Endothelial cell of umbilical vein (primary cell): ENCODE measurements at regions not wholly inside any gene's neighbourhood (a gene's known extent, or its start where the extent isn't known, plus 50 kb on each side); places are given as distances from the start of the nearest gene placed in this dataset.

Experiments used
- BruUV-seq: library from RNA; stranded (reverse); fragments of 400-500 nt; replicated peaks from 2 replicates; lab custom pipeline; 2021; lab: Mats Ljungman, UMichigan
- CTCF ChIA-PET: fragments of 300-600, 350-600 bp; sonication (Branson Sonifier 250); formaldehyde crosslinking; loops from one replicate; lab custom pipeline; 2021; ENCODE audit warnings: antibody characterized with exemption, inconsistent platforms; lab: Charles Lee
- POLR2A ChIA-PET: fragments of 300-600, 350-600 bp; sonication (Branson Sonifier 250); formaldehyde crosslinking; loops from one replicate; lab custom pipeline; 2021; ENCODE audit warnings: antibody characterized with exemption, inconsistent platforms; lab: Charles Lee
- DNase-seq: peaks from one replicate; pipeline ENCODE4 v3.0.0-alpha.2; 2011; ENCODE audit warnings: low read depth, low spot score
- FAIRE-seq: peaks from 2 replicates; lab custom pipeline; 2011; peaks lifted over from hg19 to GRCh38; lab: Jason Lieb, UNC
- H2AFZ ChIP-seq: 2 replicates; pipeline ENCODE4 v1.6.0; 2012; ENCODE audit warnings: low read depth, low read length, control low read depth, inconsistent platforms
- H3K27ac ChIP-seq: 2 replicates; pipeline ENCODE4 v1.5.1; 2011; ENCODE audit warnings: low read depth, mild to moderate bottlenecking, control low read depth, low read length, moderate library complexity; ENCODE audit not compliant: insufficient read depth
- H3K27me3 ChIP-seq, 2 experiments: 2 replicates each; pipeline versions ENCODE4 v1.6.0 to v1.6.1; 2011; ENCODE audit warnings: low read length in 2 of 2, mixed read lengths in 1 of 2; ENCODE audit not compliant: control insufficient read depth in 2 of 2, insufficient read depth in 2 of 2
- H3K36me3 ChIP-seq, 2 experiments: 2 replicates in 1 of 2; 3 replicates in 1 of 2; pipeline ENCODE4 v1.5.1; 2011; ENCODE audit warnings: low read length in 2 of 2, mild to moderate bottlenecking in 1 of 2, moderate library complexity in 1 of 2; ENCODE audit not compliant: control insufficient read depth in 2 of 2, insufficient read depth in 2 of 2; ENCODE audit errors: extremely low read depth in 1 of 2
- H3K4me1 ChIP-seq: 3 replicates; pipeline ENCODE4 v1.5.1; 2011; ENCODE audit warnings: mild to moderate bottlenecking, low read length; ENCODE audit not compliant: control insufficient read depth, insufficient read depth; ENCODE audit errors: extremely low read depth
- H3K4me2 ChIP-seq: 2 replicates; pipeline ENCODE4 v1.6.1; 2011; ENCODE audit warnings: low read length, control low read depth, mixed read lengths; ENCODE audit not compliant: insufficient read depth
- H3K4me3 ChIP-seq, 3 experiments: fragments of 200-600 bp in 1 of 3; sonication (generic), shearing (Covaris generic) in 1 of 3; replicated peaks in 1 of 3; 2 replicates each; pipeline ENCODE4 v1.5.1; 2011 to 2016; ENCODE audit warnings: control low read depth in 3 of 3, low read length in 3 of 3, mild to moderate bottlenecking in 2 of 3, inconsistent platforms in 1 of 3, low read depth in 1 of 3, moderate library complexity in 1 of 3; ENCODE audit not compliant: insufficient read depth in 1 of 3
- H3K79me2 ChIP-seq: 2 replicates; pipeline ENCODE4 v1.6.0; 2012; ENCODE audit warnings: low read length, inconsistent platforms; ENCODE audit not compliant: control insufficient read depth, insufficient read depth
- H3K9ac ChIP-seq: replicated peaks from 2 replicates; pipeline ENCODE3; 2011; ENCODE audit warnings: low read length, control low read depth; ENCODE audit not compliant: insufficient read depth; ENCODE audit errors: extremely low read depth
- H3K9me1 ChIP-seq: replicated peaks from 3 replicates; pipeline ENCODE4 v1.6.0; 2011; ENCODE audit warnings: mild to moderate bottlenecking, low read length; ENCODE audit not compliant: control insufficient read depth, insufficient read depth; ENCODE audit errors: extremely low read depth
- H3K9me3 ChIP-seq: replicated peaks from 2 replicates; pipeline ENCODE4 v1.5.1; 2012; ENCODE audit warnings: low read length, inconsistent platforms; ENCODE audit not compliant: control insufficient read depth, insufficient read depth
- H4K20me1 ChIP-seq: replicated peaks from 2 replicates; pipeline ENCODE3; 2011; ENCODE audit warnings: mild to moderate bottlenecking, low read length; ENCODE audit not compliant: control insufficient read depth, insufficient read depth; ENCODE audit errors: extremely low read depth
- CTCF ChIP-seq, 2 donors: IDR thresholded peaks; 1 replicate in 1 of 2; 2 replicates in 1 of 2; pipeline ENCODE4 v1.5.1; 2011; ENCODE audit warnings: low read length in 2 of 2, mild to moderate bottlenecking in 2 of 2, moderate library complexity in 2 of 2, control low read depth in 1 of 2, inconsistent platforms in 1 of 2, low read depth in 1 of 2; ENCODE audit not compliant: insufficient read depth in 1 of 2; ENCODE audit errors: extremely low read depth in 1 of 2
- EZH2 ChIP-seq: IDR thresholded peaks from 2 replicates; pipeline ENCODE4 v1.6.1; 2012; ENCODE audit warnings: borderline replicate concordance, low read depth, mild to moderate bottlenecking, moderate library complexity, low read length, inconsistent platforms; ENCODE audit not compliant: severe bottlenecking
- FOS ChIP-seq: IDR thresholded peaks from 2 replicates; pipeline ENCODE4 v1.6.1; 2011; ENCODE audit warnings: mild to moderate bottlenecking, low read length, moderate library complexity, borderline replicate concordance; ENCODE audit not compliant: insufficient read depth
- GATA2 ChIP-seq: IDR thresholded peaks from 2 replicates; pipeline ENCODE4 v1.7.0; 2011; ENCODE audit warnings: low read depth, mild to moderate bottlenecking, moderate library complexity, mixed read lengths, low read length; ENCODE audit not compliant: insufficient read length, insufficient read depth
- JUN ChIP-seq: IDR thresholded peaks from 2 replicates; pipeline ENCODE4 v1.6.1; 2011; ENCODE audit warnings: borderline replicate concordance, low read depth; ENCODE audit not compliant: insufficient read length, insufficient read depth
- MAX ChIP-seq: IDR thresholded peaks from 2 replicates; pipeline ENCODE4 v1.6.1; 2011; ENCODE audit not compliant: insufficient read depth, insufficient read length
- MYC ChIP-seq: IDR thresholded peaks from one replicate; pipeline ENCODE4 v1.6.1; 2011; ENCODE audit warnings: mild to moderate bottlenecking, low read depth, low read length
- POLR2A ChIP-seq: IDR thresholded peaks from 2 replicates; pipeline ENCODE4 v1.6.1; 2012; ENCODE audit warnings: low read depth, mild to moderate bottlenecking, control low read depth, low read length
- POLR2AphosphoS5 ChIP-seq: IDR thresholded peaks from 2 replicates; pipeline ENCODE4 v1.6.1; 2012; ENCODE audit warnings: low read depth, mild to moderate bottlenecking, control low read depth, low read length, moderate library complexity; ENCODE audit not compliant: insufficient read depth
- dilution Hi-C: fragments of 300-500 bp; cut with MboI; formaldehyde crosslinking; loops from one replicate; pipeline ENCODE4 v1.15.0; 2019; ENCODE audit warnings: low sequenced_read_pairs; ENCODE audit not compliant: extremely low pct_ligation_motif_present
- intact Hi-C: fragments of 100-400 bp; cut with micrococcal nuclease; formaldehyde crosslinking; loops from one replicate; pipeline ENCODE4 v1.10.0; 2022

GRCh38 chr11:131179836-131180235, 190.6 kb upstream of the NTM start:
- intact Hi-C loops, result no loop called here

More at GRCh38 chr11:131179836-131180235, 190.6 kb upstream of the NTM start:
- dilution Hi-C loops, result no loop called here
- Histone ChIP-seq H3K4me2 (no peak overlapping the region), H3K4me3 (no peak overlapping the region), H3K9me1 (no peaks in the 10 kb centered on the region), H3K79me2 (no peaks in the 10 kb centered on the region), H3K9ac (no peak overlapping the region), H3K27me3 (no peaks in the 10 kb centered on the region), H2AFZ (no peak overlapping the region), H3K27ac (no peak overlapping the region), H3K9me3 (peaks cover 3% of the 10 kb centered on the region), H4K20me1 (no peaks in the 10 kb centered on the region), H3K4me1 (no peaks in the 10 kb centered on the region), H3K36me3 (no peaks in the 10 kb centered on the region)
- CTCF ChIA-PET, result no interaction called here
- no TSS peak for BruUV-seq
- no peak for FAIRE-seq
- no peak for TF ChIP-seq POLR2A
- TF ChIP-seq MAX, result no peak
- TF ChIP-seq EZH2, result no peak
- no peak for TF ChIP-seq CTCF (IDR thresholded peaks at IDR 0.05; ENCODE audit: extremely low read depth in 1 of 2, insufficient read depth in 1 of 2, low read depth in 1 of 2, low read length in 2 of 2)
- no peak for TF ChIP-seq MYC
- no peak for TF ChIP-seq FOS
- no peak for TF ChIP-seq POLR2AphosphoS5
- TF ChIP-seq GATA2, result no peak
- no peak for TF ChIP-seq JUN
- POLR2A ChIA-PET, result no interaction called here
- no peak for DNase-seq
